ENCODE measurements at regions not wholly inside any gene's neighbourhood (a gene's known extent, or its start where the extent isn't known, plus 50 kb on each side); places are given as distances from the start of the nearest gene placed in this dataset.

DNA sequence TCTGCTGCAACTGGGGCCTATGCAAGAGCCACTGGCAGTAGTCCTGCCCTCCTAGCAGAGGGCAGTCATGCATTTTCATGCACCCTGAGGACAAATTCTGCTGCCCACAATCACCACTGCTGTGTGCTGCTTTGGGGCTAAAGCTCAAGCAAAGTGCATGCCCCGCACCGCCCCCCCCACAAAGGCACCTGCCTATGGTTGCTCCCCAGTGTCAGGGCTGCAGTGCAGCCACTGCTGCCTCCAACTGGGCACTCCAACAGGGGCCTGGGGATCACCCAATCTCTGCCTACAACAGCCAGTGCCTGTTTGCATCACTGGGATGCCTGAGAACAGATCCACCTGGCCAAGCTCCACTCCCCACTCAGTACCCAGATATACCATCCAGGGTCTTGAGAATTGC lies 417.0 kb downstream of the HTR7 start:
- in situ Hi-C loops (cut with HindIII; ENCODE audit: low pct_ligation_motif_present, low pct_unique_long_range_greater_than_20kb, low sequenced_read_pairs) = no loop called here
- DNase-seq = no peak

DNA sequence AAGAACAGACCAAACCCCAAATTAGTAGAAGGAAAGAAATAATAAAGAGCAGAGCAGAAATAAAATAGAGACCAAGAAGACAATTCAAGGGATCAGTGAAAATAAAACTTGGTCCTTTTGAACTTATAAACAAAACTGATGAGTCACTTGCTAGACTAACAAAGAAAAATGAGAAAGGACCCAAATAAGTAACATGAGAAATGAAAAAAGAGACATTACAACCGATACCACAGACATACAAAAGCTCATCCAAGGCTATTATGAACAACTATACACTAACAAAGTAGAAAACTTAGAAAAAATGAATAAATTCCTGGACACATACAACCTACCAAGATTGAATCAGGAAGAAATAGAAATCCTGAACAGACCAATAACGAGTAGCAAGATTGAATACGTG lies 414.5 kb downstream of the HTR7 start:
- in situ Hi-C loops (cut with HindIII; ENCODE audit: low pct_ligation_motif_present, low pct_unique_long_range_greater_than_20kb, low sequenced_read_pairs) = no loop called here
- DNase-seq = no peak

DNA sequence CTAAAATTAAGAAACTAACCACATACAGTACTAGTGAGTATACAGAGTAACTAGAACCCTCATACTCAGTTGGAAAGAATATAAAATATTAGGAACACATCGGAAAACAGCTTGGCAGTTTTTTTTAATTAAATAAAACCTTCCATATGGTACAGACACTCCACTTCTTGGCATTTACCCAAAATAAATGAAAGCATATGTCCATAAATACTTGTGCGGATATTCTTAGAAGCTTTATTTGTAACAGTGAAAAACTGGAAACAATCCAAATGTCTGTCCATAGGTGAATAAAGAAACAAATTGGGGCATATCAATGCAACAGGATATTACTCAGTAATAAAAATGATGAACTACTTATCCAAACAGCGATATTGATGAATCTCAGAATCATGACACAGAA lies 410.0 kb downstream of the HTR7 start:
- DNase-seq = no peak
- in situ Hi-C loops (cut with HindIII; ENCODE audit: low pct_ligation_motif_present, low pct_unique_long_range_greater_than_20kb, low sequenced_read_pairs) = no loop called here

- DNase-seq = no peak
- in situ Hi-C loops (cut with HindIII; ENCODE audit: low pct_ligation_motif_present, low pct_unique_long_range_greater_than_20kb, low sequenced_read_pairs) = no loop called here
These were observed 407.0 kb downstream of the HTR7 start for GRCh38 chr10:90450797-90451196.

- in situ Hi-C loops (cut with HindIII; ENCODE audit: low pct_ligation_motif_present, low pct_unique_long_range_greater_than_20kb, low sequenced_read_pairs) = no loop called here
- no peak for DNase-seq
These were observed 406.6 kb downstream of the HTR7 start for GRCh38 chr10:90451283-90451682.

- DNase-seq = no peak
- in situ Hi-C loops (cut with HindIII; ENCODE audit: low pct_ligation_motif_present, low pct_unique_long_range_greater_than_20kb, low sequenced_read_pairs) = no loop called here
These were observed 399.8 kb downstream of the HTR7 start for GRCh38 chr10:90458054-90458453.

GRCh38 chr10:90458571-90458970 lies 399.3 kb downstream of the HTR7 start:
- in situ Hi-C loops (cut with HindIII; ENCODE audit: low pct_ligation_motif_present, low pct_unique_long_range_greater_than_20kb, low sequenced_read_pairs) = no loop called here
- no peak for DNase-seq

DNA sequence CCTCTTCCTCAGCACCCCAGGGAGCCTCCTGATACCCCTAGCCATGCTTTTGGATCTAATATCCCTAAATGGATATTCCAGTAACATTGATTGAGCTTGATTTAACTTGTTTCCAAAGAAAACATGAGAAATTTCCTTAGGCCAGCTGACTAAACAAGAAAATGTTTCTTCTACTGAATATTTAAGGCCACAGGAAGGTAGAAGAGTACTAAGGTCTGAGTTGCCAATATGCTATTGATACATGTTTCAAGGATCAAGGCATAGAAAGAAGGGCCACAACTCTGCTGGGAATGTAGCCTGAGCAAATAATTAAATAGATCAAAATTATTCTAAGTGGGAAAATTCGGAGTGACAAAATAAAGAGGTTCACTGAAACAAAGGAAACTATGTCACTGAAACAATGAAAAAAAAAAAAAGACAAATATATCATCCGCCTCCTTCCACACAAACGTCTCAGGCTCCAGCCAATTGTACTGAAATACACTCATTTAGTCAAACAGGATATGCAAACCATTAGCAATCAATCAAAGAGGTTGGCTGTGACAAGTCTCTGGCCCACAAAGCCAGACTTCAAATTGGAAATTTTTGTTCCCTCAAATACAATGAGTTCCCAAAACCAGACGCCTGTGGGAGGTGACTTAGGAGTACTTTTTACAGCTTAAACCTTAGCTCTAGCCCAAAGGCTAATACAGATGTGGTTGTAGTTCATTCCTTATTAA lies 396.2 kb downstream of the HTR7 start:
- in situ Hi-C loops (cut with HindIII; ENCODE audit: low pct_ligation_motif_present, low pct_unique_long_range_greater_than_20kb, low sequenced_read_pairs) = no loop called here

GRCh38 chr10:90462749-90463470 lies 394.9 kb downstream of the HTR7 start:
- in situ Hi-C loops (cut with HindIII; ENCODE audit: low pct_ligation_motif_present, low pct_unique_long_range_greater_than_20kb, low sequenced_read_pairs) = no loop called here
- no peak for DNase-seq

More for the DNA sequence above, 396.2 kb downstream of the HTR7 start:
- DNase-seq = no peak

- in situ Hi-C loops (cut with HindIII; ENCODE audit: low pct_ligation_motif_present, low pct_unique_long_range_greater_than_20kb, low sequenced_read_pairs) = no loop called here
- no peak for DNase-seq
These were observed 393.5 kb downstream of the HTR7 start for GRCh38 chr10:90464329-90464728.

- DNase-seq = no peak
- in situ Hi-C loops (cut with HindIII; ENCODE audit: low pct_ligation_motif_present, low pct_unique_long_range_greater_than_20kb, low sequenced_read_pairs) = no loop called here
These were observed 386.9 kb downstream of the HTR7 start for GRCh38 chr10:90470966-90471365.

DNA sequence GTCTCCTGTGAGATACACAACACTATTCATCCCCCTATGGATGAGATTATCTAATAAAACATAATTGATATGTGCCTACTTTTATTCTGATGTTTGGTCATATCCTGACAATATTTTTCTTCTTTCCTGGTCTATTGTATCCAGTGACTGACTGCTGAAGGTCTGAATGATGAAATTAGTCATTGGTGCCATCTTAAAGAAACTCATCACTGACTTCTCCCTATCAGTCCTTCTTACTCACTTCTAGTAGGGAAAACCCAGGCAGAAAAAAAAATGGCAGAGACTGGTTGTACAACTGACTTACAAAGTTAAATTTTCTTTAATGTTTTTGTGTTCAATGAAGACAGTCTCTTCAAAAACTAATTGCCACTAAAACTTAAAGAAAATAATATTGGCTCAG lies 377.4 kb downstream of the HTR7 start:
- in situ Hi-C loops (cut with HindIII; ENCODE audit: low pct_ligation_motif_present, low pct_unique_long_range_greater_than_20kb, low sequenced_read_pairs) = no loop called here
- no peak for DNase-seq

GRCh38 chr10:90481326-90481923 lies 376.4 kb downstream of the HTR7 start:
- in situ Hi-C loops (cut with HindIII; ENCODE audit: low pct_ligation_motif_present, low pct_unique_long_range_greater_than_20kb, low sequenced_read_pairs) = no loop called here
- no peak for DNase-seq

DNA sequence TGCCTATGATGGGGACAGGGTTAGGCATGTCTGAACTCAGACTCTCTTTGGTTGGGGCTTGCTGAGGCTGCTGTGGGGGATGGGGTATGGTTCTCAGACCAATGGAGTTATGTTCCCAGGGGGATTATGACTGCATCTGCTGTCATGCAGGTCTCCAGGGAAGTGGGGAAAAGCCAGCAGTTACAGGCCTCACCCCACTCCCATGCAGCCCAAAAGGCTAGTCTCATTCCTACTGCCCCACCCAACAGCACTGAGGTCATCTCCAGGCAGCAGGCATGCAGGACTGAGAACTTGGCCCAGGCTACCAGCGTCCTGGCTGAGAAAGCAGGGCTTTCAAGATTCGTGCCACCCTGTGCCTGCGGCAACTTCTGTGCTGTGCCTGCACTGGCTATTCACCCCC lies 373.3 kb downstream of the HTR7 start:
- in situ Hi-C loops (cut with HindIII; ENCODE audit: low pct_ligation_motif_present, low pct_unique_long_range_greater_than_20kb, low sequenced_read_pairs) = no loop called here
- no peak for DNase-seq

GRCh38 chr10:90494183-90494582 lies 363.7 kb downstream of the HTR7 start:
- in situ Hi-C loops (cut with HindIII; ENCODE audit: low pct_ligation_motif_present, low pct_unique_long_range_greater_than_20kb, low sequenced_read_pairs) = no loop called here
- DNase-seq = no peak

DNA sequence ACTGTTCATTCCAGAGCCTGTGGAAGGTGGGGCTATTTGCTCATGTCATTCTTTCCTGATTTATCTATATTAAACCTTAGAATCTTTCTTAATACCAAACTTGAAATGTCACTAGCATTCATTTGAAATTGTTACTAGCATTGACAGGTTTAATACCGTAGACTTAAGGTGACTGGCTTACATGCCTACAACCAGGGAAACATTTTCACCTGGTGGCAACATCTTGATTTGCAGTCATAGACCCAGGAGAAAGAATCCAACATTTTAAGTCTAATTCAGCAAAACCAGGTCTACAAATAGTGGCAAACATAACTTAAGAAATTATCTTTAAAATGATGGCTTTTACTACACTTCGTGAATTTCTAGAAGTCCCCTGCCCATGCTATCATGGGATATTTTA lies 353.7 kb downstream of the HTR7 start:
- in situ Hi-C loops (cut with HindIII; ENCODE audit: low pct_ligation_motif_present, low pct_unique_long_range_greater_than_20kb, low sequenced_read_pairs) = no loop called here
- no peak for DNase-seq

- DNase-seq = no peak
- in situ Hi-C loops (cut with HindIII; ENCODE audit: low pct_ligation_motif_present, low pct_unique_long_range_greater_than_20kb, low sequenced_read_pairs) = no loop called here
These were observed 331.1 kb downstream of the HTR7 start for GRCh38 chr10:90526721-90527120.

DNA sequence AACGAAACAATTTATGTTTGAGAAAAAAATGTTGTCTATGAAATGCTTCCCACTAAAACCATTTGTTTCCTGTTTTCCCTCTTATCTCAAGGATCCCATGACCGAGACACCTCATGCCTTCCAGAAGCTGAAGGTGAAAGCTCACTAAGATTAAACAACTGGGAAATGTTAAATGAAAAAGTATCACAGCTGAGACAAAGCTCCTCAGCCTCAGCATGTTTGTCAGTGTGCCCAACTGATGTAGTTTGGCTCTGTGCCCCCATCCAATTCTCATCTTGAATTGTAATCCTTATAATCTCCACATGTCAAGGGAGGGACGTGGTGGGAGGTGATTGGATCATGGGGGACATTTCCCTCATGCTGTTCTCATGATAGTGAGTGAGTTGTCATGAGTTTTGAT lies 327.3 kb downstream of the HTR7 start:
- in situ Hi-C loops (cut with HindIII; ENCODE audit: low pct_ligation_motif_present, low pct_unique_long_range_greater_than_20kb, low sequenced_read_pairs) = no loop called here
- no peak for DNase-seq

DNA sequence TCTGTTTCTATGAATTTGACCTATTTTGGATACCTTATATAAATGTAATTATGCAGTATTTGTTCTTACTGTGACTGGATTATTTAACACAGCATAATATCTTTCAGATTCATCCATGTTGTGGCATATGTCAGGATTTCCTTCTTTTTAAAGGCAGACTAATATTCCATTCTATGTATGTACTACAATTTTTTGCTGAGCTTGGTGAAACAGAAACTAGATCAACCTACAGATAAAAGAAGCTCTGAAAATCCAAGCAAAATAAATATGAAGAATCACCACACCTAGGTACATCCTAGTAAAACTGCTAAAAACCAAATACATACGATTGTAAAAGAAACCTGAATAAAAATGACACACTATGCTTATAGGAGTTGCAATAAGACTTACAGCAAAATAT lies 300.5 kb downstream of the HTR7 start:
- in situ Hi-C loops (cut with HindIII; ENCODE audit: low pct_ligation_motif_present, low pct_unique_long_range_greater_than_20kb, low sequenced_read_pairs) = no loop called here
- no peak for DNase-seq

GRCh38 chr10:90560331-90560730 lies 297.5 kb downstream of the HTR7 start:
- no peak for DNase-seq
- in situ Hi-C loops (cut with HindIII; ENCODE audit: low pct_ligation_motif_present, low pct_unique_long_range_greater_than_20kb, low sequenced_read_pairs) = no loop called here
